ENCODE measurements at regions not wholly inside any gene's neighbourhood (a gene's known extent, or its start where the extent isn't known, plus 50 kb on each side); places are given as distances from the start of the nearest gene placed in this dataset.

- TF ChIP-seq, protein P1, sequence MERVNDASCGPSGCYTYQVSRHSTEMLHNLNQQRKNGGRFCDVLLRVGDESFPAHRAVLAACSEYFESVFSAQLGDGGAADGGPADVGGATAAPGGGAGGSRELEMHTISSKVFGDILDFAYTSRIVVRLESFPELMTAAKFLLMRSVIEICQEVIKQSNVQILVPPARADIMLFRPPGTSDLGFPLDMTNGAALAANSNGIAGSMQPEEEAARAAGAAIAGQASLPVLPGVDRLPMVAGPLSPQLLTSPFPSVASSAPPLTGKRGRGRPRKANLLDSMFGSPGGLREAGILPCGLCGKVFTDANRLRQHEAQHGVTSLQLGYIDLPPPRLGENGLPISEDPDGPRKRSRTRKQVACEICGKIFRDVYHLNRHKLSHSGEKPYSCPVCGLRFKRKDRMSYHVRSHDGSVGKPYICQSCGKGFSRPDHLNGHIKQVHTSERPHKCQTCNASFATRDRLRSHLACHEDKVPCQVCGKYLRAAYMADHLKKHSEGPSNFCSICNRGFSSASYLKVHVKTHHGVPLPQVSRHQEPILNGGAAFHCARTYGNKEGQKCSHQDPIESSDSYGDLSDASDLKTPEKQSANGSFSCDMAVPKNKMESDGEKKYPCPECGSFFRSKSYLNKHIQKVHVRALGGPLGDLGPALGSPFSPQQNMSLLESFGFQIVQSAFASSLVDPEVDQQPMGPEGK (CRISPR knock-in tag; IDR thresholded peaks at IDR 0.05; ENCODE audit: borderline replicate concordance): no peak
- TF ChIP-seq ESRRG (CRISPR knock-in tag; IDR thresholded peaks at IDR 0.05) (no peak), ZNF70 (CRISPR knock-in tag; IDR thresholded peaks at IDR 0.05) (no peak)
Observed at GRCh38 chr5:142397178-142397577, 72.4 kb upstream of the SPRY4 start.

Measured in SK-N-SH treated with all-trans-retinoic acid at 6 μM for 48 hours (cell line).